ENCODE measurements at regions not wholly inside any gene's neighbourhood (a gene's known extent, or its start where the extent isn't known, plus 50 kb on each side); places are given as distances from the start of the nearest gene placed in this dataset.
"Not testable (repeated sequence)": the region's sequence is repeated elsewhere in the genome, so short reads cannot be mapped to it uniquely, and the experiment has no call there.

DNA sequence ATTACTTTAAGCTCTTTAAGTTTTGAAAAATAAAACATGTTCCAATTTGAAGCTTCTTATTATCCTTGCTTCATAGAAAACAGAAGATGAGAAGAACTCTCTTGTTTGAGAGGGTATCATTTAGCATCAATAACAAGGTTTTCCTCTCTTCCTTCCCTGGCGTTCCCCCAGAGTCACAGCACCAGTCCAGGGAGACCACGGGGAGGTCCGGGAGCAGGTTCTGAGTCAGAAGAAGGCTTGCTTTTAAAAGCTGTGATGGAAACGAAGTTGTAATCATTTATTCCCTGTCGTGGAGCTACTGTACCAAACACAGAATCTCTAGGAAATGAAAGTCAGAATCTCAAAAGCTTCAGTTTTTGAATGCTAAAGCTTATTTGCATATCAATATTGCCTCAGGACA is 174.0 kb upstream of the LSM14A start:
- Mint-ChIP-seq H3K36me3 (no peaks in the 10 kb centered on the region), H3K4me1 (no peaks in the 10 kb centered on the region), H3K27me3 (peaks cover 8% of the 10 kb centered on the region), H3K4me3 (peak overlapping the region in 1 of 4 donors; percentile 45), H3K27ac (no peak overlapping the region), H3K9me3 (peaks cover 1 to 4% (median 2%) of the 10 kb centered on the region in 3 donors)

DNA sequence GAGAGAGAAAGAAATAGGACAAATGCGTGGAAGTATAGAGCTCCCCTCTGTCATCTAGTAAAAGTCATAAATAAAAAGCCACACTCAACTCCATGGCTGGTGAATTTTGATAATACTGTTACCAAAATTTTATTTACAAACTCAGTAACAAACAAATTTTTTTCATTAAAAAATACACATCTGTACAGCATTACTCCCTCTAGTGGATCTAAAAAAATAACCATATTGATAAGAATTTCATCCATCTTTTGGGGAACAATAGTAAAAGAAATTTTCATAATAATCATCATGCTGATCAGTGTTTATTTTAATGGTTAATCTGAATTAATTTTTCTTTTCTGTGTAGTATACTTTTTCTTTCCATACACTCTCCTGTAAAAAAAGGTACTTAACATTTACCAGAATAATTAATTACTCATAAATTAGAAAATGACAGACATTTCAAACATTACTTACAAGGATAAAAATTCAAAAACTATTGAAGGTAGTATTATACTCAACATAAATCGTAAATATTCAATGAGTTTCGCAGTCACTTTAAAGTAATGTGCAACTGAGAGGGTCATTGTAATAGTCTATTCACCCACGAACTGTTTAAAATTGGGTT is 173.5 kb upstream of the LSM14A start:
- no peaks in the 10 kb centered on the region for H3K4me1 Mint-ChIP-seq
- no peak overlapping the region for H3K27ac Mint-ChIP-seq
- H3K27me3 Mint-ChIP-seq, result peaks cover 9% of the 10 kb centered on the region
- no peaks in the 10 kb centered on the region for H3K36me3 Mint-ChIP-seq
- H3K9me3 Mint-ChIP-seq, result no peaks in the 10 kb centered on the region
- no peak overlapping the region for H3K4me3 Mint-ChIP-seq

DNA sequence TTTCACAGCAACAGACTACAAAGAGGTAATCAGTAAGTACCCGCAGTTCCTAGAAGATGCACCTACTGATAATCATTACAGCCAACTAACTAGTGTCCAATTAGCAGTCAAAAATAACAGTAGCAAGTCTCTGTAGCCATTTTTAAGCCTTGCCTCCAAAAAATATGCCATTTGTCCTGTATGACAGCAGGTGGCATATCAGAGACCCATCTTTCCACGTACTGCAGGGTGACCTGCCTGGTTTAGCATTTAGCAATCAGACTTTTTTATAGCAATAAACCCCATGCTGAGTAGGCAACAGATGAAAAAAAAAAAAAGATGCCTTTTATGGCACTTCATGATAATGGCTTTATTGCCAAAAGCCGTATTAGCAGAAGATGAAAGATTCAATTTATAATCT is 155.3 kb upstream of the LSM14A start:
- peaks cover 0 to 11% (median 8%) of the 10 kb centered on the region in 3 donors for H3K9me3 Mint-ChIP-seq
- no peaks in the 10 kb centered on the region for H3K36me3 Mint-ChIP-seq
- H3K4me3 Mint-ChIP-seq, result no peak overlapping the region
- peaks cover 5% of the 10 kb centered on the region for H3K27me3 Mint-ChIP-seq
- no peaks in the 10 kb centered on the region for H3K4me1 Mint-ChIP-seq
- no peak overlapping the region for H3K27ac Mint-ChIP-seq

DNA sequence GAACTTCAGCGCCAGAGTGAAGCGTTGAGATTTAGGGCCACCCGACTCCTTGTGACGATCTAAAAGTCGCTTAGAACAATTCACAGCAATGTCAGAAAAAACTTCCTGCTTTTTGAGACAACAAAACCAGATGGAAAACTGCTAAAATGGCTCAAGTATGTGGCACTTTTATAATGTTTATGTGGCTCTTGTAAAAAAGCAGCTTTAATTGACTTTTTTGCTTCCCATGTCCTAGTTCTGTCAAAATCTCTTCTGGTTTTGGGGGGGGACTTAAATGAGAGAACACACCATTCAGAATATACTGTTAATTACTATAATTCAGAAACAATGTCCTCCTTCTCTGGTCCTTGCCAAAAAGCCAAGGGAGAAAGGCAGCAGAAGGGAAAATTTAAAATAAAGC is 154.7 kb upstream of the LSM14A start:
- peaks cover 5% of the 10 kb centered on the region for H3K27me3 Mint-ChIP-seq
- no peak overlapping the region for H3K4me3 Mint-ChIP-seq
- no peak overlapping the region for H3K27ac Mint-ChIP-seq
- H3K36me3 Mint-ChIP-seq, result no peaks in the 10 kb centered on the region
- peaks cover 3 to 9% (median 8%) of the 10 kb centered on the region in 3 donors for H3K9me3 Mint-ChIP-seq
- no peaks in the 10 kb centered on the region for H3K4me1 Mint-ChIP-seq

DNA sequence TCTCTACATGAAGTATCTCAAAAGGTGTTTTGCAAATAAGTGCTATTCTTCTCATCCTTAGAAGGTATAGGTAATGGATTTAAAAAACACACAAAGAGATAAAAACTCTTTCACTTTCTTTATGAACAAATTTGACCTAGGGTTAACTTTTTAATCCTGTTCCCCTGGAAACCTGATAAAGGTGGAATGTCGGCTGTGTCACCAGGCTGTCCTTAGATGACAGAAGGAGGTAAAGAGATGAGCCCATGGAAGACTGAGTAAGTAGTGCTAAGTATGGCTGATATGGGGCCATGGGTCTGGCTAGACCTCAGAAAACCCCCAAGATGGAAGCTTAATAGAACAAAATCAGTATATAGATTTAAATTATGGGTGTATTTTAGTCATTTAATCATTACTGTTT is 153.8 kb upstream of the LSM14A start:
- Mint-ChIP-seq H3K4me3 (no peak overlapping the region), H3K9me3 (peaks cover 10 to 17% (median 16%) of the 10 kb centered on the region in 3 donors), H3K27ac (no peak overlapping the region), H3K36me3 (no peaks in the 10 kb centered on the region), H3K4me1 (no peaks in the 10 kb centered on the region), H3K27me3 (peaks cover 7% of the 10 kb centered on the region)

DNA sequence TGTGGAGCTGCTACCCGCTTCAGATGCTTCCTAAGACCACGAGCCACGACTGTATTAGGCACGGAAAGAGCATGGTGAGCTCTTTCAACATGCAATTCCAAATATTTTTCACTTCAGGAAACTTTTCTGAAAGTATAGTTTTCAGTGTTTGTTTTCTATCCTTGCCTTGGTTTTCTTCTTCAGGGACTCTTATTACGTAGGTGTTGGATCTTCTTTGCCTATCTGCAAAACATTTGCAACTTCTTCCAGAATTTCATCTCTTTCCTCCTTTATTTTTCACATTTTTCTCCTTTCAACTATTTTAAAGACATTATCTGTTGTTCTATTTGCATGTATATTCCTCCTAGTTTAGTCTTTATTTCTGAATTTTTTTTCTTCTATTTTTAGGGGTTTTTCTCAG is 148.9 kb upstream of the LSM14A start:
- Mint-ChIP-seq H3K27me3 (peaks cover 15% of the 10 kb centered on the region), H3K36me3 (no peaks in the 10 kb centered on the region), H3K9me3 (peaks cover 13 to 19% (median 15%) of the 10 kb centered on the region in 3 donors), H3K4me3 (no peak overlapping the region), H3K4me1 (no peaks in the 10 kb centered on the region), H3K27ac (no peak overlapping the region)

DNA sequence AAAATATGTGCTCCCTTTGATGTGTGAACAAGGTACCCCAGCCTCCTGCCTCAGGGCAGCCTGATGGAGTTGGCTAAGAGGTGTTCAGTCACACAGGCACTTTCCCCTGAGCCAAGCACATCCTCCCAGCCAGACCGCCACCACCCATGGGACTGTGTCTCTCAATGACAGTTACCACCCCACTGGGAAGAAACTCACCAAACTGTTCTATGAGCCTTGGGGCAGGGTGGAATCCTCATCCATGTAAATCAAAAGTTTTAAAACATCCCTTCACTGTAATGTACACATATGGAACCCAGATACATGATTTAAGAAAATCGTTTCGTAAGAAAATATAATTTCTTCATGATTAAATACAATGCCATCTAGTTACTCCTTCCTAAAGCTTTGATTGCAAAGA is 138.4 kb upstream of the LSM14A start:
- Mint-ChIP-seq H3K9me3 (peaks cover 0 to 2% (median 0%) of the 10 kb centered on the region in 3 donors), H3K4me3 (no peak overlapping the region), H3K4me1 (no peaks in the 10 kb centered on the region), H3K27me3 (peaks cover 17% of the 10 kb centered on the region), H3K36me3 (no peaks in the 10 kb centered on the region), H3K27ac (no peak overlapping the region)

DNA sequence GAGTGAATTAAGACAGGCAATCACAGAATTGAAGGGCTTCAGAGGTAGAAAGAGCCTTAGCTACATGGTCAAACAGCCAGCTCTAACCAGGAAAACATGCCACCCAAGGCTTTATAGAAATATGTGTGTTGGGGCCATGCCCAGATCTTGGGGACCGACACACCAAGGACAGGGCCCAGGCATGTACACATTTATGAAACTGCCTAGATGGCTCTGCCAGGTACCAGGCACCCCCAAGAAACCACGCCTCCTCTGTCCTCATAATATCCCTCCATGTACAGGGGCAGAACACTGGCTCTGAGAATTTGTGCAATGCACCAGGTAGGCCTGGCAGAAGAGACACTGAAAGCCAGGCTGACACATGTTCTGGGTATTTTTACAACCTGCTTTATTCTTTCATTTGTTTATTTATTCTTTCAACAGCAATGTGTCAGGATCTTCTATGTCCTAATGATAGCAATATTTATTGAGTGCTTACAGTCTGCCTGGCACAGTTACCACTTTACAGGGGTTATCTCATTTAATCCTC is 137.9 kb upstream of the LSM14A start:
- H3K4me1 Mint-ChIP-seq, result no peaks in the 10 kb centered on the region
- peaks cover 18% of the 10 kb centered on the region for H3K27me3 Mint-ChIP-seq
- H3K4me3 Mint-ChIP-seq, result no peak overlapping the region
- H3K27ac Mint-ChIP-seq, result no peak overlapping the region
- no peaks in the 10 kb centered on the region for H3K36me3 Mint-ChIP-seq
- H3K9me3 Mint-ChIP-seq, result peaks cover 0 to 2% (median 0%) of the 10 kb centered on the region in 3 donors

DNA sequence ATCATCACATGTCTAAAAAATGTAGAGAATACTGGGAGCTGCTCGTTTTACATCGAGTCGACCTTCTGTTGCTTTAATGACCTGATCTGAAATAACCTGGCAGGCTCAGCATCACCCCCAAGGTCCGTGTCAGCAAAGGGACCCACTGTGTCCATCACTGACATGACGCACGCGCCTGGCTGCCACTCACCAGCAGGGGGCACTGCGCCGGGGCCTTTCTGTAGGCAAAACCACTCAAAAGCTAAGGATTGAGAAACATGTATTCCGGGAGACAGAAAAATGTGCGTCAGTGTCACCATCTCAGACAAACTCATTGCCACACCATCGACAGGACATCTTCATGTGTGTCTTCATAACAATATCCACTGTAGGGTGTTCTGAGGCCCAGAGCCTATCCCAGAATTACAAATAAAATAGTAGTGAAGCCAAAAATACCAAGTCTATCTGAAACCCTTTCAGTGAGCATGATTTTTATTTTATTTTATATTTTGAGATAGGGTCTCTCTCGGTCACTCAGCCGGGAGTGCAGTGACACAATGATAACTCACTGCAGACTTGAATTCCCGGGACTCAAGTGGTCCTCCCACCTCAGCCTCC is 130.3 kb upstream of the LSM14A start:
- no peaks in the 10 kb centered on the region for H3K36me3 Mint-ChIP-seq
- peaks cover 18% of the 10 kb centered on the region for H3K27me3 Mint-ChIP-seq
- H3K27ac Mint-ChIP-seq, result no peak overlapping the region

DNA sequence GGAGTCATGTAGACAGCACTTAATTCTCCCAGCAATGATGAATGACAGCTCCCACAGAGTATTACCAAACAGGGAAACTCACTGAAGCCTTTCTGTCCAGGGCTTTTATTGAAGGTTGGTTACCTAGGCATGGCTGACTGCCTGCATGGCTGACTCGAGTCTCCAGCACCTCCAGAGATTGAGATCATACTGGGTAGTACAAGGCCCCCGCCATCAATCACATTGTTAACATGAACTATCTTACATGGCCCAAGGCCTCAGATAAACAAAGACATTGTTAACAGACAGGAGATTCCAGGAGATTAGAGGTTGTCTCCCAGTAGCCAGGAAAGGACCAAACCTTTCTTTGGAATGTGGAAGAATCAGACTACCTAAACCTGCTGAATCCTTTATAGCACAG is 128.3 kb upstream of the LSM14A start:
- H3K27ac Mint-ChIP-seq, result no peak overlapping the region
- H3K4me1 Mint-ChIP-seq, result no peaks in the 10 kb centered on the region
- H3K9me3 Mint-ChIP-seq, result peaks cover 0 to 6% (median 3%) of the 10 kb centered on the region in 3 donors
- no peaks in the 10 kb centered on the region for H3K36me3 Mint-ChIP-seq
- peaks cover 20% of the 10 kb centered on the region for H3K27me3 Mint-ChIP-seq
- H3K4me3 Mint-ChIP-seq, result no peak overlapping the region

More for the DNA sequence above, 130.3 kb upstream of the LSM14A start:
- Mint-ChIP-seq H3K9me3 (peaks cover 0 to 5% (median 3%) of the 10 kb centered on the region in 3 donors), H3K4me3 (peak overlapping the region in 1 of 4 donors; percentile 58), H3K4me1 (no peaks in the 10 kb centered on the region)

DNA sequence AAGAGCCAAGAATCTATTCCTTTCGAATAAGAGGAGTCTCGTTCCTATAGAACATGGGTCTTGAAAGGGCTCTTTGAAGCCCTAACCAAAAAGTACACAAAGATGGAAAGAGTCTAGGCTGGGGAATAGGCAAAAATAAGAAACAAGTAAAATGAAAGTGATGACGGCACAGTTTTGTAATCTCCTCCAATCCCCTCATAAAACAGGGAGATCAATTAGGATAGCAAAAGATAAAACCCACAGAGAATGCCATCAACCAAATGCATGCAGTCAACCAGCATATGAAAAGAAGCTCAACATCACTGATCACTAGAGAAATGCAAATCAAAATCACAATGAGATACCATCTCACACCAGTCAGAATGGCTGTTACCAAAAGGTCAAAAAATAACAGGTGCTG is 122.4 kb upstream of the LSM14A start:
- peaks cover 7% of the 10 kb centered on the region for H3K27me3 Mint-ChIP-seq
- no peak overlapping the region for H3K27ac Mint-ChIP-seq
- no peak overlapping the region for H3K4me3 Mint-ChIP-seq
- no peaks in the 10 kb centered on the region for H3K4me1 Mint-ChIP-seq
- no peaks in the 10 kb centered on the region for H3K36me3 Mint-ChIP-seq
- peaks cover 0 to 4% (median 3%) of the 10 kb centered on the region in 3 donors for H3K9me3 Mint-ChIP-seq

DNA sequence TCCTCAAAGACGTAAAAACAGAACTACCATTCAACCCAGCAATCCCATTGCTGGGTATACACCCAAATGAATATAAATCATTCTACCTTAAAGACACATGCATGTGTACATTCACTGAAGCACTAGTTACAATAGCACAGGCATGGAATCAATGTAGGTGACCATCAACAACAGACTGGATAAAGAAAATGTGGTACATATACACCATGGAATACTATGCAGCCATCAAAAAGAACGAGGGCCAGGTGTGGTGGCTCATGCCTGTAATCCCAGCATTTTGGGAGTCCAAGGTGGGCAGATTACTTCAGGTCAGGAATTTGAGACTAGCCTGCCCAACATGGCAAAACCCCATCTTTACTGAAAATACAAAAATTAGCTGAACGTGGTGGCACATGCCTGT is 121.9 kb upstream of the LSM14A start:
- not testable (repeated sequence) for H3K4me1 Mint-ChIP-seq, H3K27ac Mint-ChIP-seq, H3K9me3 Mint-ChIP-seq, H3K27me3 Mint-ChIP-seq, H3K36me3 Mint-ChIP-seq, H3K4me3 Mint-ChIP-seq

DNA sequence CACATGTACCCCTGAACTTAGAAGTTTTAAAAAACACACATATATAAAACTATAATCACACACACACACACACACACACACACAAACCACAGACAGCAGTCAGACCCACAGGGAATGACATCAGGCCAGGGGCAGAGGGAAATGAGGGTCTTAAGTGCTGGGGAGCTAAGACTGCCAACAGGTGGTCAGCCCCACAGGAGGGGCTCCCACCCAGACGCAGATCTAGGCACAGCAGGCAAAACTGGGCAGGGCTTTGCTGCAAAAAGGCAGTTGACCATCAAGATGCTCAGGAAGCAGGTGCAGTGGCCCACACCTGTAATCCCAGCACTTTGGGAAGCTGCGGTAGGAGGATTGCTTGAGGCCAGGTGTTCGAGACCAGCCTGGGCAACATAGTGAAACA is 121.0 kb upstream of the LSM14A start:
- H3K27me3 Mint-ChIP-seq, result peaks cover 7% of the 10 kb centered on the region
- H3K4me3 Mint-ChIP-seq, result no peak overlapping the region
- H3K4me1 Mint-ChIP-seq, result no peaks in the 10 kb centered on the region
- no peaks in the 10 kb centered on the region for H3K36me3 Mint-ChIP-seq
- H3K27ac Mint-ChIP-seq, result no peak overlapping the region
- H3K9me3 Mint-ChIP-seq, result peaks cover 0 to 4% (median 3%) of the 10 kb centered on the region in 3 donors

DNA sequence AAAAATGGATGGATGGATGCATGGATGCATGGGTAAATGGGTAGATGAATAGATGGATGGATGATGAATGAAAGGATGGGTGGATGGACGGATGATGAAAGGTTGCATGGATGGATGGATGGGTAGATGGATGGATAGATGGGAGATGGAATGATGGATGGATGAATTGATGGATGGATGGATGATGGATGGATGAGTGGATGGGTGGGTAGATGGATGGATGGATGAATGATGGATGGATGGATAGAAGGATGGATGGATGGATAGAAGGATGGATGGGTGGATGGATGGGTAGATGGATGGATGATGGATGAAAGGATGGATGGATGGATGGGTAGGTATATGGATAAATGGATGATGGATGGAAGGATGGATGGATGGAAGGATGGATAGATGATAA is 115.1 kb upstream of the LSM14A start:
- Mint-ChIP-seq H3K4me1 (no peaks in the 10 kb centered on the region), H3K9me3 (no peaks in the 10 kb centered on the region), H3K4me3 (no peak overlapping the region), H3K27me3 (no peaks in the 10 kb centered on the region), H3K36me3 (no peaks in the 10 kb centered on the region), H3K27ac (no peak overlapping the region)

DNA sequence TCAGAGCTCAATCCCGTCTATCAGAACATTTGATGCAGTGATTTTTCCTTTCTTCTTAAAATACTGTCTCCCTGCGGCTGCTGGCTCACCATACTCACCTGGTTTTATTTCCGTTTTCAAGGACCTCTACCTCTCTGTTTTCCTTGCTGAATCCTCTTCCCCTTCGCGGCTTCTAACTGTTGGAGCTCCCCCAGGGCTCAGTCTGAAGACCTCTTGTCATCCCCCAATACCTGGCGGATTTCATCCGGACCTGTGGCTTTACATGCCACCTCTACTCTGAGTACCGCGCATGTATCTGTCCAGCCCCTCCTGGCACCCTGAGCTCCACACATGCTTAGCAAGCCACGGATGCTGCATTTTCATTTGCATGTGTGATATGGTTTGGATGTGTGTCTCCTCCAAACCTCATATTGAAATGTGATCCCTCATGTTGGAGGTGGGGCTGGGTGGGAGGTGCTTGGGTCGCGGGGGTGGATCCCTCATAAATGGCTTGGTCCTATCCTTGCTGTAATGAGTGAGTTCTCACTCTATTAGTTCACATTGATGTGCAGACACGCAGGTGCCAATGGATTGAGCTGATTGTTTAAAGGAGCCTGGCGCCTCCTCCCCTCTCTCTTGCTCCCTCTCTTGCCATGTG is 106.2 kb upstream of the LSM14A start:
- H3K36me3 Mint-ChIP-seq, result peaks cover 3% of the 10 kb centered on the region
- no peak overlapping the region for H3K27ac Mint-ChIP-seq
- H3K4me1 Mint-ChIP-seq, result peaks cover 0 to 1% (median 0%) of the 10 kb centered on the region in 3 donors
- H3K9me3 Mint-ChIP-seq, result no peaks in the 10 kb centered on the region
- no peak overlapping the region for H3K4me3 Mint-ChIP-seq
- H3K27me3 Mint-ChIP-seq, result peaks cover 8% of the 10 kb centered on the region

Measured in IgD-negative memory B cell (primary cell).